Eye (tissue), 1 donor: ENCODE measurements at regions not wholly inside any gene's neighbourhood (a gene's known extent, or its start where the extent isn't known, plus 50 kb on each side); places are given as distances from the start of the nearest gene placed in this dataset.

ENCODE experiments used
- DNase-seq: peaks from one replicate; pipeline ENCODE4 v3.0.0-alpha.2; 2015

- no peak for DNase-seq
These were observed 240.1 kb upstream of the HDAC4 start for GRCh38 chr2:239640676-239641578.

GRCh38 chr2:239640210-239640609 is 239.4 kb upstream of the HDAC4 start:
- no peak for DNase-seq

- no peak for DNase-seq
These were observed 238.8 kb upstream of the HDAC4 start for GRCh38 chr2:239639421-239640185.

GRCh38 chr2:239638376-239638775 is 237.6 kb upstream of the HDAC4 start:
- DNase-seq = no peak

DNA sequence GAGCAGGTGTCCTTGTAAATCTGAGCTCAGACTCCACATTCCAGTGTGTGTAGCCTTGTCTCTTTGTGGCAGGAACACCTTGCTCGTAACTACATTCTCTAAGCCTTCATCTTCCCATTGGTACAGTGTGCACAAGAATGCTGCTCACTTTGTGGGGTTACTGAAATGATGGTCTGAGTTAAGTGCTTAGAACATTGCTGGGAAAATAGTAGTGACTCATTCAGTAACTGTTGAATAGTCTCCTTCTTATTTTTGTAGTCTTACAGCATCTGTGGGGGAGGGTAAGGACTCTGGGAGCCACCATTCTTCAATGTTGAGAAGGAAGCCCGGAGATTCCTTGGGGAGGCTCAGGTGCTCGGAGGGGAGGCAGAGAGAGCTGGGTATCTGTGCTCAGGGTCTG is 236.0 kb upstream of the HDAC4 start:
- no peak for DNase-seq

- no peak for DNase-seq
These were observed 233.9 kb upstream of the HDAC4 start for GRCh38 chr2:239634769-239635168.

GRCh38 chr2:239630618-239631286 is 229.9 kb upstream of the HDAC4 start:
- no peak for DNase-seq

DNA sequence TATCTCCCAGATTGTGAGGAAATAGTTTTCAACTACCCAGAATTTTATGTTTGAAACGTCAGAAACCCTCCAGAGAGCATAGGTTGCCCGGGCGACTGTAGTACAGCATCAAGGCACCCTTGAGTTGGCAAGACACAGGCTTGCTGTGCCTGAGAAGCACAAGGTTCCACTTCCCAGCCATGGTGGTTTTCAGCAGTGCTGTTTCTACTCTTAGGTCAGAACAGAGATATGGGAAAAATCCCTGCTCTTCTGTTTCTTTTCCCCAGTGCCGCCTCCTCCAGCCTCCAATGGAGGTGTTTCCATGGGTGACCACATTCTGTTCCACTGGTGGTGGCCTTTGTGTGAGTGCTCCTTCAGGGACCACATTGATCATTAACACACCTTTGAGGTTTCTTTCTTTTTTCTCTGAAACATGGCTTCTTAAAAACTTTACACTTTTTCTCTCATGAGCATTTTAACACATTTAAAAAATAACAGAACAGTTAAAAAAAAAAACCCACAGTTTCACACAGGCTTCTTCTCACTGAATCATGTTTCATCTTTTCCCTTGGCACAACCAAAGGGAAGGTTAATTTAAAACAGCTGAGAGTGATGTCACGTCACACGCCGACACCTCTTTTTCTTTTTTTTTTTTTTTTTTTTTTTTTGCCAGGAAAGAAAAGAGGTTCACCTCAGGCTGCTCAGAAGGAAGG is 229.3 kb upstream of the HDAC4 start:
- peak; percentile 21 for DNase-seq

DNA sequence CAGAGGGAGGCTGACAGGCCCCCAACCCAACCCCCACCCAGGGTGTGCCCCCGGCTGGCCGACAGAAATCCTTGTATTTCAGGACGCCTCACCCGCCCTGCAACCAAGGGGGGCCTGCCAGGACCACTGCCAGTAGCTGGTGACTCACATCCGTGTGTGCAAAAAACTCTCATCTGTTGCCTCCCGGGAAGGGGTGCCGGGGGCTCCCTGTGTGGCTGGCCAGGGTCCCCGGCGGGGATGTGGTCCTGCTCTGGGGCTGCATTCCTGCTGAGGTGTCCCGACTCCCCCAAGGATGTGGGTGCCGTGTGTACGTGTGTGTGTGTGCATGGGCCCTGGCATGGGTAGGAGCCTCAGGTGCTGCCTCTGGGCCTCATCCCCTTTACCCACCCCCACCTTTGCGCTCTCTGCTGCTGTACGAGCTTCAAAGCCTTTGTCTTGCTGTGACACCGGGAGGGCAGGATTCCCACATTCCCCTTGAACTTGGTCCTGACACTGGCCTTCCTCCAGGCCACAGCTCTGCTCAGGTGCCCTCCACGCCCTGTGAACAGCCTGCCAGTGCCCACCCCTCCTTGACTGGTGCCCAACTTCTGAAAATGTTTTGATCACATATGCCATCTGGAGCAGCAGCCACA is 226.3 kb upstream of the HDAC4 start:
- no peak for DNase-seq

DNA sequence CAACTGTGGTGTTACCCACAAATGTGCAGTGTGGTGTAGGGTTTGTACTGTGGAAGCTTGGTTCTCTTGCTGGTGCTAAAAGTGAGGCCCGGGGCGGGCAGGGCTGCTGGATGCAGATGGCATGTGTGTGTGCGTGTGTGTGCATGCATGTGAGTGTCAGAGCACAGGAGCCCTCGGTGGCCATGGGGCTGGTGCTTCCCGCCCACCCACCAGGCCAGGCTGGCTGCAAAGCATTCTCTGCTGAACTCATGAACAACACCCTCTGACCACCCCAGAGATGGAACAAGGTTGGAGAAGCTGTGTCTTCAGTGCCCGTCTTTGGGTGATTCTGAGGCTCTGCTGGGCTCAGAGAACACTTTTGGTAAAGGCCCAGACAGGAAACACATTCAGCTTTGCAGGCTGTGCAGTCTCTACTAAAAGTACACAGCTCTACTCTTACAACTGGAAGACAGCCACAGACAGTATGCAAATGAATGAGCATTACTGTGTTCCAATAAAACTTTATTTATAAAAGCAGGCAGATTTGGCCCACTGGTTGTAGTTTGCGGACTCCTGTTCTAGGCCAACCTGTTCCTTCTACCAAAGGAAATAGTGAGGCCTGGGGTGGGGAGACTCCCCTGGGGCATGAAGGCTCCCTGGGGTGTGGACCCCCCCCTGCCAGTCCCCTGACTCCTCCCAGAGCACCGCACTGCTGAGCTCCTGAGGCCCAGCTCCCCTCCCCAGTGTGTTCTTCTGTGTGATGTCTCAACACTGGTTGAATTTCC is 225.3 kb upstream of the HDAC4 start:
- DNase-seq = no peak

DNA sequence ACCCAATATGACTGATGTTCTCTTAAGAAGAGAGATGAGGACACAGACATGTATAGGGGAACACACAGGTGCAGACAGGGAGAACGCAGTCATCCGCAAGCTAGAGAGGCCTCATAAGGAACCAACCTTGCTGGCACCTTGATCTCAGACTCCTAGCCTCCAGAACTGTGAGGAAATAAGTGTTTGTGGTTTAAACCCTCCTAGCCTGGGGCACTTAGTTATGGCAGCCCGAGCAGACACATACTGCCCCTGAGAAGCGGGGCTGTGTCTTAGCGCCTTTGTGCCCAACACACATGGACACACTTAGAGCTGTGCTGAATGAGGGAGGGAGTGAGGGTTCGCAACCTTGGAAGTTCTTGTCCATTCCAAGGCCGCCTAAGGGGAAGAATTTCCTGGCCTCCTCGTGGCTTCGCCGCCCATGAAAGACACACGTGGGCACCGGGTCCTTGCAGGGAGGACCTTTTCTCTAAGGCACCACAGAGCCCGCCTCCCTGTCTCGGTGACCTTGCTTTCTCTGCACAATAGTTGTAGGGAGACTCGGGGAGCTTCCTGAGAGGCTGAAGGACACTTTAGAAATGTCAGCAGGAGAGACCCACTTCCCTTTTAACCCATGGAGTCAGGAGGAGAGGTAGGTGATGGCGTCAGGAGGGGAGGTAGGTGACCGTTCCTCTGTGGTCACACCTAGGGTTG is 224.5 kb upstream of the HDAC4 start:
- DNase-seq = no peak

DNA sequence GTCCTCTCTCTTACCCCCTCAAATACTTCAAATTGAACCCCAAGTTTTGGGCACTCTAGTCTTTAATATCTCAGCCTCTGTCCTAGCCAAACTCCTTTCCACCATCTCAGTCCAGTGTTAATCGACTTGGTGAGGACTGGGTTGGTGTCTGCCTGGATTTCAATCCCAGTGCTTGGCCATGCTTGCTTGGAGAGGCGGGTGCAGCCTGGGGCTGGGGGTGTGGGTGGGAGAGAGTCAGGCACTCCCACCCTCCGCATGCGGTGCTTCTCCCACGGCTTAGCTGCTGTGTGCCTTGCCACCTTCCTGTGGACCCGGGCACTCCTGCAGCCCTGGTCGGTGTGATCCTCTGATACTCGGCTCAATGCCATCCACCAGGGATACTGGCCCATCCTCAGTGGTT is 220.8 kb upstream of the HDAC4 start:
- DNase-seq = no peak

- no peak for DNase-seq
These were observed 218.5 kb upstream of the HDAC4 start for GRCh38 chr2:239619369-239619768.

DNA sequence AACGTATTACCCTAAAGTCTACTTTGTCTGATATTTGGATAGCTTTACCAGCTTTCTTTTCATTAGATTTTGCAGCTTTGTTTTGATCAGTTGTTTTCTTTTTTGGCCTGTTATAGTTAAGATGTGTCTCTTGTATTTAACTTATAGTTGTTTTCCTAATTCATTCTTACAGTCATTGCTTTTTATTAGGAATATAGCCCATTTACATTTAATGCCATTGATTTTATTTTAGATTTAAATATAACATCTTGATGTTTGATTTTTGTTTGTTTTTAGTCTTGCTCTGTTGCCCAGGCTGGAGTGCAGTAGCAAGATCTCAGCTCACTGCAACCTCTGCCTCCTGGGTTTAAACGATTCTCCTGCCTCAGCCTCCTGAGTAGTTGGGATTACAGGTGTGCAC is 215.9 kb upstream of the HDAC4 start:
- DNase-seq = no peak

DNA sequence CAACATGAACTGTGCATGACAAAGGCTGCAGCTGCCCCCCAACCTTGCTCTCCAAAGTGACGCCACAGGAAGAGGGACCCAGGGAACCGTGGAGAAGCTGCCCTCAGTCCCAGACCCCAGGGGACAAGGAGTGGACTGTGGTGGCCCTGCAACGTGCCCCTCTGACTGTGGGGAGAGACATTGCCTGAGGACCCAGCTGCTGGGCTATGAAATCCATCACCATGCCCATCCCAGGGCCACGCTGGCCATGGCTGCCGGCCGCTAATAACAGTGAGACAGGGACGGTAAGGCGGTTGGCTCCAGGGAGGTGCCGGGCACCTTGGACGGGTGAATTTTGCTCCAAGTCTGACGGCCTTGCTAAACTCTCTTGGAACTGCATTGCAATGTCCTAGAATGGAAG is 211.3 kb upstream of the HDAC4 start:
- DNase-seq = no peak

DNA sequence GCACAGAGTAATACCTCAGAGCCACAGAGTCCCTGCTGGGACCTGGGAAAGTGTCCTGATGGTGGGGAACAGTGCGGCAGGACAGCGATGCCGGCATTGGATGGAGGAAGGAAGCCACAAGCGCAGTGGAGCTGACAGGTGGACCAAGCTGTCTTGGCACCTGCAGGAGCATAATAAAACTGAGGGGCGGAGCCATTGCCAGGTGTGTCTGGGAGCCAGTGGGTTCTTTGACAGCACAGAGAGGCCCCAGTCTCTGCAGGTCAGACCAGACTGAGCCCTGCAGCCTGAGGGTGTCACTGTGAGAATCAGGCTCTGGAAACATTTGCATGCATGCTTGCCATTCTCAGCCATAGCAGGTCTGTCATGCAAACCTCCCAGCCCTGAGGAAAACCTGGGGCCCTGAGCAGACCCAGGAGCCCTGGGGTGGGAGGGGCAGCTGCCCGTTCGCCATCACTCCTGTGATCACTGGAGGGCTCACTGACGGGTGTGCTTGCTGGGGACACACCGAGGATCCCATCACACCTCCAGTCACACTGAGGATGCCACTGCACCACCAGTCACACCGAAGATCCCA is 210.5 kb upstream of the HDAC4 start:
- no peak for DNase-seq

GRCh38 chr2:239610457-239611221 is 209.8 kb upstream of the HDAC4 start:
- no peak for DNase-seq

DNA sequence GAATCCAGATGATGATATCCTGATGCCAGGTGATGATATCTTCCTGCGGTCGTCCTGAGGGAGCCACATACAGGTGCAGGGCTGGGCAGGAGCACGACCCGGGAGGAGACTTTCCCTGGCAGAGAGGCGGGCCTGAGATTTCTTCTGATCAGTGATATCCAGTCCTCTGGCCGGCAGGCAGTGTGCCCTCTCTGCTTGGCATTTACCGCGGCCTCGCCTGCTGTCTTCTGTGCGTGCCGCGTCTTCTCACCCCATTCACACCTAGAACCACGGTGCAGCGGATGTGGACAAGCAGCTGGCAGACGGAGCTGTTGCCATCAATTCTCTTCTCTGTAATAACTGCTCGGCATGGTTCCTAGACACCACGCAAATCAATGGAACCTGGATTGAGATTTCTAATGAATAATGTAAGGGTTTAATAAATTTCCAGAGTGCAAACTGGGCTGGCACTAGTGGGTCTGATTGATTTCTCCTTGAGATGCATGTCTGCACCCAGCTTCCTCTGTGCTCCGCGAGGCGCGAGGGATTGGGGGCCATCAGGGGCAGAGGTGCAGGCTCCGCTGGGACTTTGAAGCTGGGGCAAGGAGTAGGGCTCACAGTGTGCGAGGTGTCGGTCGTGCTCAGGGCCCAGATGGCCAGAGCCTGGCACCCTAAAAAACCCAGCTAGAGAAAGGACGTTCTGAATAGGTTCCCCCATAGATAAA is 208.9 kb upstream of the HDAC4 start:
- DNase-seq = peak; percentile 22

GRCh38 chr2:239609162-239609561 is 208.3 kb upstream of the HDAC4 start:
- peak; percentile 53 for DNase-seq
